H1 (cell line): ENCODE measurements at regions not wholly inside any gene's neighbourhood (a gene's known extent, or its start where the extent isn't known, plus 50 kb on each side); places are given as distances from the start of the nearest gene placed in this dataset.

ENCODE experiments used
- CTCF ChIA-PET: fragments of 300-600 bp; sonication (Branson Sonifier 250); formaldehyde crosslinking; loops from one replicate; lab custom pipeline; 2021; ENCODE audit not compliant: partially characterized antibody; lab: Charles Lee
- POLR2A ChIA-PET: fragments of 300-600 bp; sonication (Branson Sonifier 250); formaldehyde crosslinking; loops from one replicate; lab custom pipeline; 2021; ENCODE audit warnings: inconsistent platforms; ENCODE audit not compliant: partially characterized antibody; lab: Charles Lee
- DNase-seq, 2 experiments: peaks; one replicate each; pipeline versions ENCODE4 v3.0.0 to v3.0.0-alpha.2; 2010 to 2022; ENCODE audit warnings: low spot score in 2 of 2, low read depth in 1 of 2, mixed read lengths in 1 of 2
- FAIRE-seq: peaks from 2 replicates; lab custom pipeline; 2011; peaks lifted over from hg19 to GRCh38; lab: Jason Lieb, UNC
- H2AFZ ChIP-seq: 2 replicates; pipeline ENCODE4 v1.8.1; 2012; ENCODE audit warnings: low read length, inconsistent platforms
- H2AK5ac ChIP-seq: 2 replicates; pipeline ENCODE4 v1.6.1; 2013; ENCODE audit warnings: low read depth, low read length
- H2BK120ac ChIP-seq: replicated peaks from 2 replicates; pipeline ENCODE3; 2013; ENCODE audit warnings: low read depth, low read length, inconsistent platforms
- H2BK12ac ChIP-seq: 2 replicates; pipeline ENCODE4 v1.6.1; 2013; ENCODE audit warnings: low read depth, low read length
- H2BK15ac ChIP-seq: 2 replicates; pipeline ENCODE4 v1.6.1; 2013; ENCODE audit warnings: low read length
- H2BK20ac ChIP-seq: 2 replicates; pipeline ENCODE4 v1.6.1; 2013; ENCODE audit warnings: low read length
- H2BK5ac ChIP-seq: 2 replicates; pipeline ENCODE4 v1.6.1; 2013; ENCODE audit warnings: low read depth, low read length
- H3K14ac ChIP-seq: 2 replicates; pipeline ENCODE4 v1.6.1; 2013; ENCODE audit warnings: inconsistent platforms; ENCODE audit not compliant: insufficient read length
- H3K18ac ChIP-seq: 2 replicates; pipeline ENCODE4 v1.6.1; 2013; ENCODE audit warnings: low read length; ENCODE audit errors: extremely low read depth
- H3K23ac ChIP-seq: 2 replicates; pipeline ENCODE4 v1.6.1; 2013; ENCODE audit warnings: inconsistent platforms; ENCODE audit not compliant: insufficient read length
- H3K23me2 ChIP-seq: 2 replicates; pipeline ENCODE4 v1.6.1; 2013; ENCODE audit warnings: low read depth, low read length
- H3K27ac ChIP-seq: 2 replicates; pipeline ENCODE4 v1.6.1; 2011; ENCODE audit warnings: low read depth, low read length, inconsistent platforms
- H3K27me3 ChIP-seq, 4 experiments: replicated peaks in 1 of 4; 1 replicate in 1 of 4; 2 replicates in 3 of 4; pipeline versions ENCODE4 v1.6.1 to v1.8.1; 2011 to 2013; ENCODE audit warnings: low read length in 3 of 4, mild to moderate bottlenecking in 3 of 4, inconsistent platforms in 2 of 4, mixed read lengths in 2 of 4, moderate library complexity in 1 of 4; ENCODE audit not compliant: control insufficient read depth in 3 of 4, insufficient read depth in 3 of 4; ENCODE audit errors: extremely low read depth in 1 of 4
- H3K36me3 ChIP-seq, 4 experiments: 2 replicates each; pipeline versions ENCODE4 v1.6.1 to v1.8.1; 2011 to 2013; ENCODE audit warnings: mild to moderate bottlenecking in 4 of 4, low read length in 3 of 4, moderate library complexity in 2 of 4, control low read depth in 1 of 4, inconsistent platforms in 1 of 4; ENCODE audit not compliant: insufficient read depth in 4 of 4, control insufficient read depth in 2 of 4
- H3K4ac ChIP-seq: replicated peaks from 2 replicates; pipeline ENCODE3; 2013; ENCODE audit warnings: low read length, low read depth, mixed read lengths, inconsistent platforms; ENCODE audit not compliant: insufficient read length
- H3K4me1 ChIP-seq, 4 experiments: replicated peaks in 1 of 4; 1 replicate in 1 of 4; 2 replicates in 3 of 4; pipeline versions ENCODE4 v1.6.1 to v1.8.1; 2011 to 2013; ENCODE audit warnings: low read length in 3 of 4, inconsistent platforms in 2 of 4, mixed read lengths in 1 of 4; ENCODE audit not compliant: insufficient read depth in 4 of 4, control insufficient read depth in 3 of 4
- H3K4me2 ChIP-seq, 2 experiments: 2 replicates each; pipeline versions ENCODE4 v1.6.1 to v1.8.1; 2011 to 2013; ENCODE audit warnings: low read depth in 2 of 2, low read length in 2 of 2, control low read depth in 1 of 2, inconsistent platforms in 1 of 2, mild to moderate bottlenecking in 1 of 2; ENCODE audit not compliant: insufficient read depth in 1 of 2
- H3K4me3 ChIP-seq, 4 experiments: fragments of 200-600, 300-600 bp in 1 of 4; sonication (generic), shearing (Covaris generic), sonication (Bioruptor Twin) in 1 of 4; 2 replicates each; pipeline versions ENCODE4 v1.5.1 to v1.8.1; 2011 to 2016; ENCODE audit warnings: low read length in 4 of 4, low read depth in 3 of 4, control low read depth in 2 of 4, inconsistent platforms in 2 of 4, mild to moderate bottlenecking in 2 of 4, mixed read lengths in 1 of 4, moderate library complexity in 1 of 4; ENCODE audit not compliant: insufficient read depth in 2 of 4; ENCODE audit errors: extremely low read depth in 1 of 4
- H3K56ac ChIP-seq: replicated peaks from 2 replicates; pipeline ENCODE3; 2013; ENCODE audit warnings: low read depth, mild to moderate bottlenecking, mixed read lengths, low read length, inconsistent platforms; ENCODE audit not compliant: insufficient read length
- H3K79me1 ChIP-seq: 2 replicates; pipeline ENCODE4 v1.6.1; 2013; ENCODE audit warnings: low read depth, low read length, control low read depth
- H3K79me2 ChIP-seq, 2 experiments: 2 replicates each; pipeline versions ENCODE4 v1.6.1 to v1.8.1; 2012 to 2013; ENCODE audit warnings: low read length in 2 of 2, mild to moderate bottlenecking in 2 of 2, inconsistent platforms in 1 of 2; ENCODE audit not compliant: insufficient read depth in 2 of 2, control insufficient read depth in 1 of 2
- H3K9ac ChIP-seq, 4 experiments: replicated peaks in 1 of 4; 1 replicate in 1 of 4; 2 replicates in 3 of 4; pipeline versions ENCODE4 v1.6.1 to v1.8.1; 2011 to 2013; ENCODE audit warnings: low read depth in 3 of 4, low read length in 3 of 4, control low read depth in 2 of 4, mild to moderate bottlenecking in 2 of 4, moderate library complexity in 2 of 4, inconsistent platforms in 1 of 4; ENCODE audit errors: extremely low read depth in 1 of 4
- H3K9me3 ChIP-seq, 2 experiments: 2 replicates each; pipeline versions ENCODE4 v1.6.1 to v1.8.1; 2012 to 2013; ENCODE audit warnings: mild to moderate bottlenecking in 2 of 2, moderate library complexity in 2 of 2, control low read depth in 1 of 2, inconsistent platforms in 1 of 2, low read depth in 1 of 2, low read length in 1 of 2, mixed read lengths in 1 of 2; ENCODE audit not compliant: insufficient read depth in 2 of 2
- H4K20me1 ChIP-seq, 2 experiments: replicated peaks in 1 of 2; 2 replicates each; pipeline versions ENCODE3 to v1.8.1; 2011 to 2013; ENCODE audit warnings: inconsistent platforms in 2 of 2, low read length in 2 of 2, mild to moderate bottlenecking in 1 of 2; ENCODE audit not compliant: insufficient read depth in 2 of 2, control insufficient read depth in 1 of 2
- H4K5ac ChIP-seq: 2 replicates; pipeline ENCODE4 v1.6.1; 2013; ENCODE audit warnings: low read length, low read depth, mixed read lengths, inconsistent platforms; ENCODE audit not compliant: insufficient read length
- H4K8ac ChIP-seq: 2 replicates; pipeline ENCODE4 v1.8.0; 2013; ENCODE audit warnings: mild to moderate bottlenecking, moderate library complexity, low read length, inconsistent platforms; ENCODE audit not compliant: insufficient read depth; ENCODE audit errors: extremely low read depth
- H4K91ac ChIP-seq: replicated peaks from 2 replicates; pipeline ENCODE3; 2013; ENCODE audit warnings: low read length, mixed read lengths, inconsistent platforms; ENCODE audit not compliant: insufficient read length
- CREB1 ChIP-seq: IDR thresholded peaks from 2 replicates; pipeline ENCODE4 v1.6.1; 2012; ENCODE audit warnings: inconsistent platforms
- CTCF ChIP-seq, 3 experiments: IDR thresholded peaks; 1 replicate in 2 of 3; 2 replicates in 1 of 3; pipeline versions ENCODE4 v1.5.1 to v1.6.1; 2011; ENCODE audit warnings: low read length in 3 of 3, mild to moderate bottlenecking in 3 of 3, inconsistent platforms in 2 of 3, low read depth in 1 of 3, moderate library complexity in 1 of 3; ENCODE audit not compliant: insufficient read depth in 1 of 3; ENCODE audit errors: control extremely low read depth in 1 of 3
- SP2 ChIP-seq: IDR thresholded peaks from 2 replicates; pipeline ENCODE4 v1.6.1; 2012; ENCODE audit warnings: mild to moderate bottlenecking, low read length, inconsistent platforms
- TAF1 ChIP-seq: IDR thresholded peaks from 2 replicates; pipeline ENCODE4 v1.6.1; 2011; ENCODE audit warnings: mild to moderate bottlenecking, low read depth, low read length
- TAF7 ChIP-seq: optimal IDR thresholded peaks from 2 replicates; pipeline ENCODE3; 2011; ENCODE audit warnings: low read depth, mild to moderate bottlenecking, inconsistent platforms, low read length, moderate library complexity, borderline replicate concordance
- WGBS, 2 experiments: shearing (Covaris generic) in 1 of 2; methylation state at CpG; one replicate each; pipeline versions ENCODE4 v1.1.6 to v1.1.7; 2013 to 2015; ENCODE audit warnings: low lambda C conversion rate in 2 of 2, mixed read lengths in 2 of 2, inconsistent platforms in 1 of 2, low coverage in 1 of 2, missing lambda C conversion rate in 1 of 2; ENCODE audit not compliant: insufficient replicate concordance in 2 of 2, insufficient coverage in 1 of 2, insufficient read length in 1 of 2; ENCODE audit errors: extremely low coverage in 1 of 2, missing lambda C conversion rate in 1 of 2; 5-methylcytosine and 5-hydroxymethylcytosine counted together

- Histone ChIP-seq H3K4ac (no peak overlapping the region), H4K91ac (no peak overlapping the region), H3K36me3 (no peaks in the 10 kb centered on the region), H3K56ac (no peak overlapping the region), H4K8ac (no peak overlapping the region), H2BK120ac (no peak overlapping the region), H4K5ac (no peak overlapping the region), H2BK20ac (no peak overlapping the region), H3K79me1 (no peaks in the 10 kb centered on the region), H3K23me2 (no peaks in the 10 kb centered on the region), H3K14ac (no peak overlapping the region), H2AFZ (no peak overlapping the region), H3K9ac (no peak overlapping the region), H4K20me1 (no peaks in the 10 kb centered on the region), H2AK5ac (no peak overlapping the region), H3K9me3 (no peaks in the 10 kb centered on the region), H2BK15ac (no peak overlapping the region), H3K4me1 (no peaks in the 10 kb centered on the region), H3K4me3 (no peak overlapping the region), H3K4me2 (no peak overlapping the region), H3K27me3 (no peaks in the 10 kb centered on the region), H3K27ac (no peak overlapping the region), H3K23ac (no peak overlapping the region), H3K18ac (no peak overlapping the region), H2BK12ac (no peak overlapping the region), H3K79me2 (no peaks in the 10 kb centered on the region), H2BK5ac (no peak overlapping the region)
- FAIRE-seq (no peak), DNase-seq (no peak)
- ChIA-PET CTCF (interaction anchor here (1.2 to 1.7 kb wide), 2 partner anchors 24 to 147 kb away, joined by 3 to 5 read pairs; no protein-coding TSS in a partner anchor), POLR2A (no interaction called here)
- WGBS, 2 experiments = 93% methylated on average over 3 of the region's 3 CpGs; no CpG with 5 or more reads in 1 of the 2 experiments
- TF ChIP-seq SP2 (no peak), CTCF (IDR thresholded peaks at IDR 0.05; ENCODE audit: control extremely low read depth in 1 of 3, insufficient read depth in 1 of 3, low read depth in 1 of 3, low read length in 3 of 3) (peak in 1 of 3 experiments; percentile 1; a peak in 1 of 4 replicates), TAF1 (no peak), TAF7 (no peak), CREB1 (no peak)
These were observed 83.4 kb downstream of the SETD4 start for GRCh38 chr21:35976929-35977328.
